Sigmoid colon (tissue), 6 donors: ENCODE measurements at regions not wholly inside any gene's neighbourhood (a gene's known extent, or its start where the extent isn't known, plus 50 kb on each side); places are given as distances from the start of the nearest gene placed in this dataset.

ENCODE experiments used
- DNase-seq: peaks from one replicate; pipeline ENCODE4 v3.0.0-alpha.2; 2019
- H3K27ac ChIP-seq, 4 donors: fragments of 200-600 bp; sonication (generic); one replicate each; pipeline ENCODE4 v1.5.1; 2016 to 2019; ENCODE audit warnings: mild to moderate bottlenecking in 1 of 4
- H3K27me3 ChIP-seq, 3 donors: fragments of 200-600 bp; sonication (generic); one replicate each; pipeline ENCODE4 v1.5.1; 2019; ENCODE audit warnings: mild to moderate bottlenecking in 1 of 3
- H3K36me3 ChIP-seq, 4 donors: fragments of 200-600 bp; sonication (generic); one replicate each; pipeline ENCODE4 v1.5.1; 2016 to 2019
- H3K4me1 ChIP-seq, 4 donors: fragments of 200-600 bp; sonication (generic); one replicate each; pipeline ENCODE4 v1.5.1; 2017 to 2019
- H3K4me3 ChIP-seq, 4 donors: fragments of 200-600 bp; sonication (generic); one replicate each; pipeline ENCODE4 v1.5.1; 2017 to 2019; ENCODE audit warnings: mild to moderate bottlenecking in 2 of 4, moderate library complexity in 1 of 4
- H3K9me3 ChIP-seq, 4 donors: fragments of 200-600 bp in 3 of 4; sonication (generic) in 3 of 4; one replicate each; pipeline versions ENCODE4 v1.5.1 to v1.6.1; 2013 to 2019
- EP300 ChIP-seq, 4 donors: sonication (generic); formaldehyde crosslinking; IDR thresholded peaks; one replicate each; pipeline ENCODE4 v1.6.1; 2017; ENCODE audit warnings: antibody characterized with exemption in 4 of 4
- POLR2A ChIP-seq, 2 donors: fragments of 450-650 bp; IDR thresholded peaks; one replicate each; pipeline ENCODE4 v1.6.1; 2016; ENCODE audit warnings: antibody characterized with exemption in 2 of 2, mild to moderate bottlenecking in 2 of 2, moderate library complexity in 2 of 2
- POLR2AphosphoS5 ChIP-seq, 4 donors: sonication (generic); formaldehyde crosslinking; IDR thresholded peaks; one replicate each; pipeline ENCODE4 v1.6.1; 2017; ENCODE audit warnings: antibody characterized with exemption in 4 of 4
- WGBS, 2 donors: extraction: QIAGEN DNeasy Blood & Tissue Kit; methylation state at CpG; one replicate each; pipeline ENCODE4 v1.1.7; 2013; 5-methylcytosine and 5-hydroxymethylcytosine counted together
- intact Hi-C: fragments of 100-400 bp; cut with DNase I; formaldehyde crosslinking; loops from one replicate; pipeline ENCODE4 v1.15.1; 2023
- TF ChIP-seq, protein P1 (sequence below), 4 experiments: fragments of 450-650 bp in 3 of 4; fragments of 200-600 bp in 1 of 4; IDR thresholded peaks; one replicate each; pipeline ENCODE4 v1.5.1; 2016 to 2019; ENCODE audit warnings: antibody characterized with exemption in 4 of 4, mild to moderate bottlenecking in 3 of 4, moderate library complexity in 2 of 4
- donor health status: healthy with polysubstance abuse.
- donor health status: healthy.

DNA sequence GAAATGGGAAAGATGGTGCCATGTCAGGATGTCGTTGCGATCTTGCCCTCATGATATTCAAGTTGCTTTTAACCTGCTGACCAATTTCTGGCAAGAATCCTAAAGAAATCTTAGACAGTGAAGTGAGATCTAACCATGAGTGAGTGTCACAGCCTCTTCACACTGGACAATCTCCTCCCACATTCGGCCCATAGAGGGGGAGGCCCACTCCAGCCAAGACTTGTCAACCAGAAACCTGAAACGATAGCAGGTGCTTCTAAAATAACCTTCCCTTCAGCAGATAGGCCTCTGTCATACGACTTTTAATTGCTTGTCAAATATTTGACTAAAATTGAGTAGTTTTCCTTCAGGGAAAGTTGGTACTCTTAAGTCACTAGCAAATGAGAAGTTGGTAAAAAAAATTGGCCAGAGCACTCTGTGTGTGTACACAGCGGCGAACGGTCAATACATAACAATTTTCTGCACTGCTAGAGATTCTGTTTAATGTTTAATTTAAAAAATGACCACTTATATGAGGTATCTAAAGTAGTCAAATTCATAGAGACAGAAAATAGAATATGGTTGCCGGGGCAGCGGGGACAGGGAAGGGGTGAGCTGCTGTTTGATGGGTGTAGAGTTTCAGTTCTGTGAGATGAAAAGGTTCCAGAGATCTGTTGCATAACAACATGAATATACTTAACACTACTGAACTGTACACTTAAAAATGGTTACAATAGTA is 110.2 kb downstream of the VAPA start:
- DNase-seq = no peak
- H3K27me3 ChIP-seq = no peaks in the 10 kb centered on the region
- intact Hi-C loops = no loop called here
- H3K36me3 ChIP-seq = no peaks in the 10 kb centered on the region
- TF ChIP-seq POLR2A (IDR thresholded peaks at IDR 0.05) = no peak
- no peak for TF ChIP-seq EP300 (IDR thresholded peaks at IDR 0.05)
- no peak for TF ChIP-seq POLR2AphosphoS5 (IDR thresholded peaks at IDR 0.05)
- TF ChIP-seq, protein P1, sequence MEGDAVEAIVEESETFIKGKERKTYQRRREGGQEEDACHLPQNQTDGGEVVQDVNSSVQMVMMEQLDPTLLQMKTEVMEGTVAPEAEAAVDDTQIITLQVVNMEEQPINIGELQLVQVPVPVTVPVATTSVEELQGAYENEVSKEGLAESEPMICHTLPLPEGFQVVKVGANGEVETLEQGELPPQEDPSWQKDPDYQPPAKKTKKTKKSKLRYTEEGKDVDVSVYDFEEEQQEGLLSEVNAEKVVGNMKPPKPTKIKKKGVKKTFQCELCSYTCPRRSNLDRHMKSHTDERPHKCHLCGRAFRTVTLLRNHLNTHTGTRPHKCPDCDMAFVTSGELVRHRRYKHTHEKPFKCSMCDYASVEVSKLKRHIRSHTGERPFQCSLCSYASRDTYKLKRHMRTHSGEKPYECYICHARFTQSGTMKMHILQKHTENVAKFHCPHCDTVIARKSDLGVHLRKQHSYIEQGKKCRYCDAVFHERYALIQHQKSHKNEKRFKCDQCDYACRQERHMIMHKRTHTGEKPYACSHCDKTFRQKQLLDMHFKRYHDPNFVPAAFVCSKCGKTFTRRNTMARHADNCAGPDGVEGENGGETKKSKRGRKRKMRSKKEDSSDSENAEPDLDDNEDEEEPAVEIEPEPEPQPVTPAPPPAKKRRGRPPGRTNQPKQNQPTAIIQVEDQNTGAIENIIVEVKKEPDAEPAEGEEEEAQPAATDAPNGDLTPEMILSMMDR (IDR thresholded peaks at IDR 0.05) = no peak
- H3K4me1 ChIP-seq = no peaks in the 10 kb centered on the region
- H3K9me3 ChIP-seq = no peaks in the 10 kb centered on the region
- H3K27ac ChIP-seq = no peak overlapping the region
- WGBS, 2 donors = 65 to 70% methylated on average over 10 of the region's 10 CpGs
- no peak overlapping the region for H3K4me3 ChIP-seq

DNA sequence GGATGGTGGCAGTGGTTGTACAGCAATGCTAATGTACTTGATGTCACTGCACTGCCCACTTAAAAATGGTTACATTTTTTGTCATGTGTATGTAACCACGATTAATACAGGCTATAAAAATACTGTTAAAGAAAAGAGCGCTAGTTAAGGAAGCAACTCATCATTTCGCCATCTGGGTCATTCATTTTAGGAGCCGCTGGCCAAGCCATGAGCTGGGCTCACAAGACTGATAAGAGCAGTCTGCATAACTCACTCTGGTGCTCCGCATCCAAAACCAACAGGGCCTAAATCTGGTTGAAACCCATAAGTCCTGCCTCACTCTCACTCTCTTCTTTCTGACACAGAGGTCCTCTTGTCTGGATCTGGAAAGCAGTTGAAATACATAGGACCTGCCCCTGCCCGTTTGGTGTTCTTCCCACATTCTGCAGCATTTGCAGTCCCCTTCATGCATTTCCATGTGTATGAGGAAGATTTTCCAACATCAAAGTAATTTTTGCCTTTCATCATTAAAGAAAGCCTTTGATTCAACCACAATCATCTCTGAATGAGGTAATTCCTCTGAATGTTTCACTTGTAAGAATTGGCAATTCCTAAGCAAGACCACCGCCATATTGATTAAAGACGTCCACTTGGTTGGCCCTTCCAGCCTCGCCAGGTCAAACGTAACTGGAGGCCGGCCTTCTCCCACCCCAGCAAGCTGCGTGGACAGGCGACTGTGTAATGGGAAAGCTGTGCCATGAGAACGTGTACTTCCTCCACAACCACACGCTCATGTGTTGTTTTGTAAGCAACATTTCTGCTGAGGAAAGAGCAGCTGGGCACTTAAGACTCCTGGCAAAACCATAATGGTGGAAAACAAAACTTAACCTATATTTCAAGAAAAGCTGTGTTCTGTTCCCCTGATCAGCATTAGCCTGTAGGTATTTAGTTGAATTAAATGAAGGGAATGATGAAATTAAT is 112.2 kb downstream of the VAPA start:
- Histone ChIP-seq H3K36me3 (no peaks in the 10 kb centered on the region), H3K27me3 (no peaks in the 10 kb centered on the region), H3K9me3 (no peaks in the 10 kb centered on the region), H3K4me1 (no peaks in the 10 kb centered on the region), H3K27ac (no peak overlapping the region), H3K4me3 (no peak overlapping the region)
- intact Hi-C loops = no loop called here
- 88 to 90% methylated on average over 15 of the region's 15 CpGs for WGBS, 2 donors
- no peak for TF ChIP-seq EP300 (IDR thresholded peaks at IDR 0.05)
- TF ChIP-seq, protein P1 (IDR thresholded peaks at IDR 0.05) = no peak
- TF ChIP-seq POLR2AphosphoS5 (IDR thresholded peaks at IDR 0.05) = no peak
- no peak for TF ChIP-seq POLR2A (IDR thresholded peaks at IDR 0.05)
- DNase-seq = no peak

DNA sequence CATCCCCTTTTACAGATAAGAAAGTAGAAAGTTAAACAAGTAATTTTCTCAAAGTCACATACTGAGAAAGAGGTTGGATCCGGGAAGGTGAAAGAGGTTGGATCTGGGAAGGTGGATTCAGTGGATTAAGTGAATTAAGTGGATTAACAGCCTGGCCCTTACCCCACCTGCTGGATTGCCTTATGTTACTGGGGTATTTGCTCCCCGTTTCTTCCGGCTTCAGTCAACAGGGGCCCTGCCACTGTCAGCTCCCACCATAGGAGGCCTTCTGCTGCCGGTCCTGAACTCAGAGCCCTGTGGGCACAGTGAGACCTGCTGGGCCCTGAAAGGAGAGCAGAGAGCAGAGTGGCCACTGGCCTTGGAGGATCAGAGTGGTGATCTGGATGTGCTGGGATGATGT is 113.2 kb downstream of the VAPA start:
- H3K4me3 ChIP-seq = no peak overlapping the region
- peaks cover 0 to under 1% (median under 1%) of the 10 kb centered on the region in 4 donors for H3K4me1 ChIP-seq
- no peaks in the 10 kb centered on the region for H3K9me3 ChIP-seq
- no peak for TF ChIP-seq EP300 (IDR thresholded peaks at IDR 0.05)
- TF ChIP-seq, protein P1 (IDR thresholded peaks at IDR 0.05) = no peak
- TF ChIP-seq POLR2A (IDR thresholded peaks at IDR 0.05) = no peak
- no peak for TF ChIP-seq POLR2AphosphoS5 (IDR thresholded peaks at IDR 0.05)
- 90 to 95% methylated on average over 4 of the region's 4 CpGs for WGBS, 2 donors
- DNase-seq = no peak
- H3K27me3 ChIP-seq = no peaks in the 10 kb centered on the region
- no peaks in the 10 kb centered on the region for H3K36me3 ChIP-seq
- no peak overlapping the region for H3K27ac ChIP-seq
- intact Hi-C loops = no loop called here

DNA sequence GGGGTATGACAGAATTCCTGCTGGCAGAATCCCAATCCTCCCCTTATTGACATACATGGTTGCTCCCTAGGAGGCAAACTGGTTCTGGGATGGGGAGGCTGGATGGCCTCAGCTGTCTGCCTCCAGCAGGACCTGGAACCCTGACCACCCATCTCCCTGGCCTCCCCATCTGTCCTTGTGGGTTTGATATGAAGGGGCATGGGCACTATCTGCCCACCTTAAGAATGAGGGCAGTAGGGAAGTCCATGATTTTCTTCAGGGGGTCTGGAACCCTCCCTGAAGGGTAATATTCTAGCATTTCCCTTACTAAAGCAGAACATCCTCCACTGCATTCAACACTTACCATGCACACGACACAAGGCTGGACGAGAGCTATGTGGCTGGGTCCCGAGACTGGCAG is 113.6 kb downstream of the VAPA start:
- 94 to 96% methylated on average over 3 of the region's 3 CpGs for WGBS, 2 donors
- no peak overlapping the region for H3K4me3 ChIP-seq
- no peaks in the 10 kb centered on the region for H3K27me3 ChIP-seq
- H3K4me1 ChIP-seq = peaks cover 0 to 5% (median 4%) of the 10 kb centered on the region in 4 donors
- TF ChIP-seq, protein P1 (IDR thresholded peaks at IDR 0.05) = no peak
- no peak for TF ChIP-seq POLR2AphosphoS5 (IDR thresholded peaks at IDR 0.05)
- no peak for TF ChIP-seq POLR2A (IDR thresholded peaks at IDR 0.05)
- no peak for TF ChIP-seq EP300 (IDR thresholded peaks at IDR 0.05)
- no peak overlapping the region for H3K27ac ChIP-seq
- H3K36me3 ChIP-seq = no peaks in the 10 kb centered on the region
- no peaks in the 10 kb centered on the region for H3K9me3 ChIP-seq
- DNase-seq = peak; percentile 50
- intact Hi-C loops = no loop called here
